ENCODE measurements at regions not wholly inside any gene's neighbourhood (a gene's known extent, or its start where the extent isn't known, plus 50 kb on each side); places are given as distances from the start of the nearest gene placed in this dataset.

GRCh38 chr11:36792996-36793914, 195.2 kb upstream of the RAG2 start:
- TF ChIP-seq, protein P1, sequence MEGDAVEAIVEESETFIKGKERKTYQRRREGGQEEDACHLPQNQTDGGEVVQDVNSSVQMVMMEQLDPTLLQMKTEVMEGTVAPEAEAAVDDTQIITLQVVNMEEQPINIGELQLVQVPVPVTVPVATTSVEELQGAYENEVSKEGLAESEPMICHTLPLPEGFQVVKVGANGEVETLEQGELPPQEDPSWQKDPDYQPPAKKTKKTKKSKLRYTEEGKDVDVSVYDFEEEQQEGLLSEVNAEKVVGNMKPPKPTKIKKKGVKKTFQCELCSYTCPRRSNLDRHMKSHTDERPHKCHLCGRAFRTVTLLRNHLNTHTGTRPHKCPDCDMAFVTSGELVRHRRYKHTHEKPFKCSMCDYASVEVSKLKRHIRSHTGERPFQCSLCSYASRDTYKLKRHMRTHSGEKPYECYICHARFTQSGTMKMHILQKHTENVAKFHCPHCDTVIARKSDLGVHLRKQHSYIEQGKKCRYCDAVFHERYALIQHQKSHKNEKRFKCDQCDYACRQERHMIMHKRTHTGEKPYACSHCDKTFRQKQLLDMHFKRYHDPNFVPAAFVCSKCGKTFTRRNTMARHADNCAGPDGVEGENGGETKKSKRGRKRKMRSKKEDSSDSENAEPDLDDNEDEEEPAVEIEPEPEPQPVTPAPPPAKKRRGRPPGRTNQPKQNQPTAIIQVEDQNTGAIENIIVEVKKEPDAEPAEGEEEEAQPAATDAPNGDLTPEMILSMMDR (IDR thresholded peaks at IDR 0.05; ENCODE audit: low read depth, low read length), result peak; percentile 46
- Histone ChIP-seq H3K36me3 (no peaks in the 10 kb centered on the region), H3K27me3 (ENCODE audit: insufficient read depth, low read depth, severe bottlenecking) (no peaks in the 10 kb centered on the region), H3K9me3 (ENCODE audit: severe bottlenecking) (no peaks in the 10 kb centered on the region), H3K27ac (no peak overlapping the region), H3K4me3 (ENCODE audit: low read depth, low read length) (no peak overlapping the region)
- peak; percentile 13 for DNase-seq

- TF ChIP-seq, protein P1 (IDR thresholded peaks at IDR 0.05; ENCODE audit: low read depth, low read length), result no peak
- no peak for DNase-seq
- Histone ChIP-seq H3K4me3 (ENCODE audit: low read depth, low read length) (no peak overlapping the region), H3K27me3 (ENCODE audit: insufficient read depth, low read depth, severe bottlenecking) (no peaks in the 10 kb centered on the region), H3K9me3 (ENCODE audit: severe bottlenecking) (peaks cover 3% of the 10 kb centered on the region), H3K36me3 (no peaks in the 10 kb centered on the region), H3K27ac (no peak overlapping the region)
Observed at GRCh38 chr11:36791957-36792356, 193.9 kb upstream of the RAG2 start.

DNA sequence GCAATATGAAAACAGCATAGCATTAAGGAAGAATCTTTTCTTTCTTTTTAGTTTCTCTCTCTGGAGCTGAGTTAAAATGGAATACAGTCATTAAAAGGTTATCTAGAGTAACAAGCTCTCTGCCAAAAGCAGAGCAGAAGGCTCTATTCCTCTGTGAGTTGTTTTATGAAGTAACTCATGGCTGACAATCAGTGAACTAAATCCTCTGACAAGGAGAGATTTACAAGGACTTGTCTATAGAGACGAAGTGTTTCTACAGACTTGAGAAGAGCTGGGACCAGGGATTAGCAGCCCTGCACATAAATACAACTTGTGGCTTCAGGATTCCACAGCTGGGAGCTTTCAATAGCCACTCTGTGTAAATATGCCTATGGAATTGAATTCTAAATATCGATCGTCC, 192.5 kb upstream of the RAG2 start:
- Histone ChIP-seq H3K36me3 (no peaks in the 10 kb centered on the region), H3K27ac (no peak overlapping the region), H3K4me3 (ENCODE audit: low read depth, low read length) (no peak overlapping the region), H3K9me3 (ENCODE audit: severe bottlenecking) (peaks cover 3% of the 10 kb centered on the region), H3K27me3 (ENCODE audit: insufficient read depth, low read depth, severe bottlenecking) (no peaks in the 10 kb centered on the region)
- TF ChIP-seq, protein P1 (IDR thresholded peaks at IDR 0.05; ENCODE audit: low read depth, low read length), result no peak
- peak; percentile 46 for DNase-seq

DNA sequence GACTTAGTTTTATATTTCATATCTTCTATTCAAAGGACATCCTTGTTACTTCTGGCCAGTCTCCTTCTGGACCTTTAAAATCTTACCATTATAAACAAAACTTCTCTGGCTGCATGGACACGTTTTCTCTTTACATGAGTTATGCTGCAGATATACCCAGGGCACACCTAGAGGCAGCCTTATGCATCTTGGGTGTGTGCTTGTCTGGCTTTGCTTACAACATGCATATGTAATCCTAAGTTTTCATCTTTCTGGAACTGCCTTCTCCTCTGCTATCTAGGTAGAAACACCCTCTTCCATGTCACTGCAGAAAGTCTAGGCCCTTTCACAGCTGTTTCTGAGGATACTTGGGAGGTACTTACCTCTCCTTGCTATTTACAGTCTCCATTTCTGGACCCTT, 185.8 kb upstream of the RAG2 start:
- Histone ChIP-seq H3K36me3 (no peaks in the 10 kb centered on the region), H3K4me3 (ENCODE audit: low read depth, low read length) (no peak overlapping the region), H3K27ac (no peak overlapping the region), H3K27me3 (ENCODE audit: insufficient read depth, low read depth, severe bottlenecking) (no peaks in the 10 kb centered on the region), H3K9me3 (ENCODE audit: severe bottlenecking) (peaks cover 3% of the 10 kb centered on the region)
- DNase-seq, result no peak
- TF ChIP-seq, protein P1 (IDR thresholded peaks at IDR 0.05; ENCODE audit: low read depth, low read length), result no peak

DNA sequence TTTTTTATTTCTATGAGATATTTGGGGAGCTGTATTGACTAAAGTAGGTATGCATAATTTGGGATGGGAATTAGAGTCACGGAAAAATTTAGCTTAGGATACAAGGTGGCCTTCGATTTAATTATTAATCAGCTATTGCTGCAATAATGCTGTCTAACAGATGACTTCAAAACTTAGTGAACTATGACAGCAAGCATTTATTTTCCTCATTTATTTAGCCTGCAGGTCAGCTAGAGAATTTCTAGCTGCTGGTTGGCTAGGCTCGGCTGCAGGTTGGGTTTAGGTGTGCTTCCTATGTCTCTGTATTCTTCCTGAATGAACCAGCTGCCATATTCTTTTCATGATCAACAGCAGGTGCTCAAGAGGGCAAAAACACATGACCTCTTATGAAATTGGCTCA, 181.8 kb upstream of the RAG2 start:
- no peaks in the 10 kb centered on the region for H3K27me3 ChIP-seq (ENCODE audit: insufficient read depth, low read depth, severe bottlenecking)
- no peak overlapping the region for H3K4me3 ChIP-seq (ENCODE audit: low read depth, low read length)
- TF ChIP-seq, protein P1 (IDR thresholded peaks at IDR 0.05; ENCODE audit: low read depth, low read length), result no peak
- H3K9me3 ChIP-seq (ENCODE audit: severe bottlenecking), result no peaks in the 10 kb centered on the region
- H3K27ac ChIP-seq, result no peak overlapping the region
- H3K36me3 ChIP-seq, result no peaks in the 10 kb centered on the region
- no peak for DNase-seq
